Bronchial epithelial cell (primary cell): ENCODE measurements at regions not wholly inside any gene's neighbourhood (a gene's known extent, or its start where the extent isn't known, plus 50 kb on each side); places are given as distances from the start of the nearest gene placed in this dataset.
A peak's percentile ranks its signal among the peaks of the same experiment; 100 is the strongest.

Experiments used
- DNase-seq: peaks from one replicate; pipeline ENCODE4 v3.0.0-alpha.2; 2010; ENCODE audit warnings: low read depth
- FAIRE-seq: peaks from 2 replicates; lab custom pipeline; 2011; peaks lifted over from hg19 to GRCh38; lab: Jason Lieb, UNC
- H3K27me3 ChIP-seq: 2 replicates; pipeline ENCODE4 v1.5.1; 2011; ENCODE audit warnings: low read length; ENCODE audit not compliant: control insufficient read depth, insufficient read depth
- H3K36me3 ChIP-seq: 2 replicates; pipeline ENCODE4 v1.5.1; 2011; ENCODE audit warnings: low read length; ENCODE audit not compliant: control insufficient read depth, insufficient read depth
- H3K4me3 ChIP-seq: 2 replicates; pipeline ENCODE4 v1.5.1; 2011; ENCODE audit warnings: mild to moderate bottlenecking, low read depth, low read length, control low read depth
- CTCF ChIP-seq: IDR thresholded peaks from 2 replicates; pipeline ENCODE4 v1.5.1; 2011; ENCODE audit warnings: mild to moderate bottlenecking, moderate library complexity, low read length, control low read depth, inconsistent platforms; ENCODE audit not compliant: insufficient read depth, severe bottlenecking

- H3K27me3 ChIP-seq = no peaks in the 10 kb centered on the region
Observed at GRCh38 chr17:74049167-74049966, 154.1 kb upstream of the RPL38 start.

DNA sequence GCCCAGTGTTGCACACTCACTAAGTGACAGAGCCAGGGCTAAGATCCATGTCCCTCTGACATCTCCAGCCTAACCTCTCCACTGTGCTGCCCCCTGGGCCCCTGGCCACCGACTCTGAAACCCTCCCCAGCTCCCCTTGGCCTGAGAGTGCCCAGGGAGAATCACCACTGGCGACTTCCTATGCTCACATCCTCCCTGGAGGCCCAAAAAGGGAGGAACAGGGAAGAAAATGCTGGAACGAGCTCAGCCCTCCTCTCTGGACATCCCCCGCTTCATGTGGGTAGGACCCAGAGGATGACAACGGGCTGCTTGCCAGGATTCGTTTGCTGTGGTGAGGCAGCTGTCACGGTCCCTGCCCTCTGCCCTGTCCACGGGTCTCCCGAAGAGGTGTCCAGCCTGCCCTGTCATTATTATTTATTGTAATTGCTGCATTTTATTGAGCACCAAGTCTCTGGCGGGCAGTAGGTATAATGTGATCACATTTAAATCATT is 153.5 kb upstream of the RPL38 start:
- FAIRE-seq (no peak), DNase-seq (no peak)
- Histone ChIP-seq H3K27me3 (no peaks in the 10 kb centered on the region), H3K4me3 (no peak overlapping the region), H3K36me3 (no peaks in the 10 kb centered on the region)
- TF ChIP-seq CTCF = no peak

More at GRCh38 chr17:74049167-74049966, 154.1 kb upstream of the RPL38 start:
- Histone ChIP-seq H3K4me3 (no peak overlapping the region), H3K36me3 (no peaks in the 10 kb centered on the region)
- DNase-seq (no peak), FAIRE-seq (peak; percentile 36)
- TF ChIP-seq CTCF = no peak

GRCh38 chr17:74051348-74051747 is 152.1 kb upstream of the RPL38 start:
- Histone ChIP-seq H3K27me3 (no peaks in the 10 kb centered on the region), H3K4me3 (no peak overlapping the region), H3K36me3 (no peaks in the 10 kb centered on the region)
- no peak for DNase-seq
- TF ChIP-seq CTCF = no peak
- no peak for FAIRE-seq

- Histone ChIP-seq H3K4me3 (no peak overlapping the region), H3K36me3 (no peaks in the 10 kb centered on the region), H3K27me3 (no peaks in the 10 kb centered on the region)
- no peak for TF ChIP-seq CTCF
- DNase-seq = no peak
- FAIRE-seq = no peak
Observed at GRCh38 chr17:74052993-74053711, 150.3 kb upstream of the RPL38 start.

DNA sequence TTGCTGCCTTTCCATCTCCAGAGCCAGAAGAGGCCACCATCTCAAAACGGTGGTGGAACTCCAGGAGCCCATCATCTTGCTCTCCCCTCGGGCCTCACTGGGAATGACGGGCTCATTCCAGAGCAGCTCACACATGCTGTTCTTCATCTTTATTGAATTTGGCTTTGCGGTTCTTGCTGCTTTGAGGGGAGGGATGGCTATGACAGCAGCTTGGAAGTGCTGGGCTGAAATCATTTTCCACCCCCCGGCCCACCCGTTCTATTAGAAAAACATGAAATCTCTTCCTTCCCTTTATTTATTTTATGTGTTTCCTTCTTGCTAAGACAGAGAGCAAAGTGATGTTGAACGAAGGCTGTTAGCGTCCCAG is 149.8 kb upstream of the RPL38 start:
- DNase-seq (no peak), FAIRE-seq (no peak)
- H3K27me3 ChIP-seq = no peaks in the 10 kb centered on the region
- H3K36me3 ChIP-seq = no peaks in the 10 kb centered on the region
- TF ChIP-seq CTCF = no peak
- no peak overlapping the region for H3K4me3 ChIP-seq
